GM18508 (cell line): ENCODE measurements at regions not wholly inside any gene's neighbourhood (a gene's known extent, or its start where the extent isn't known, plus 50 kb on each side); places are given as distances from the start of the nearest gene placed in this dataset.
"Not testable (repeated sequence)": the region's sequence is repeated elsewhere in the genome, so short reads cannot be mapped to it uniquely, and the experiment has no call there.

Source experiments
- ATAC-seq: cut with Tn5 transposase; IDR thresholded peaks from one replicate; pipeline ENCODE4 v1.9.1; 2021; ENCODE audit warnings: moderate number of reproducible peaks; ENCODE audit not compliant: insufficient read depth, unreplicated experiment

- ATAC-seq: no peak
Observed at GRCh38 chr20:52454660-52455059, 263.1 kb upstream of the ZFP64 start.

DNA sequence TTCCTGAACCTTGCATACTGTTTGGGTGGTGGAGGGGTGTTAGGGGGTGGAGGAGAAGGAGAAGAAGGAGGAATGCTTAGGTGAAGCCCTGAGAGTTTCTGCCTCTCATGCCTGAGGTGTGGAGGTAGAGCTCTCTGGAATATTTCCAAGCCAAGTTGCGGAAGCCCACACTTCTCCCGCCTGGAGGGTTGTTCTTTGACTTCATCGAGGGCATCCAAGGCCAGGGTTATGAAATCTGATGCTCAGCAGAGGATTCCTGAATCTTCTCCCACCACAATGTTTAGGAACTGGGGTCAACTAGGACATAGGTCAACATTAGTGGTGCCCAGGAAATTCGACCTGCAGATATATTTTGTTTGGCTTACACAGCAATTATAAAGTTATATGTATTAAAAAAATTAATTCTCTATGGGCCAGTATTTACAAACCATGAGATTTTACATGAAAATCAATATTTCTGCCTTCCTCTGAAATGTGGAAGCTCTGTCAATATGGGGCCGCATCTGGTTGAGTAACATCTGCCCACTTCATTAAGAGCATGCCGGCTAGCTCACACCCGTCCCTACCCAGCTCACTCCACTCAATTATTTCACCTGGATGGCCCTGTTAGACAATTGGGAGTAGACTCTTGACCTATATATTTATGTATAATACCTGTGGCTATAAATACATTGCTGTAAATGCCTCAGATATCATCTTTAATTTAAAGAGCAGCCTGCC lies 257.1 kb upstream of the ZFP64 start:
- no peak for ATAC-seq

GRCh38 chr20:52447225-52447551 lies 255.6 kb upstream of the ZFP64 start:
- ATAC-seq: no peak

GRCh38 chr20:52446421-52447224 lies 255.0 kb upstream of the ZFP64 start:
- no peak for ATAC-seq

GRCh38 chr20:52444455-52444854 lies 252.9 kb upstream of the ZFP64 start:
- ATAC-seq: no peak

DNA sequence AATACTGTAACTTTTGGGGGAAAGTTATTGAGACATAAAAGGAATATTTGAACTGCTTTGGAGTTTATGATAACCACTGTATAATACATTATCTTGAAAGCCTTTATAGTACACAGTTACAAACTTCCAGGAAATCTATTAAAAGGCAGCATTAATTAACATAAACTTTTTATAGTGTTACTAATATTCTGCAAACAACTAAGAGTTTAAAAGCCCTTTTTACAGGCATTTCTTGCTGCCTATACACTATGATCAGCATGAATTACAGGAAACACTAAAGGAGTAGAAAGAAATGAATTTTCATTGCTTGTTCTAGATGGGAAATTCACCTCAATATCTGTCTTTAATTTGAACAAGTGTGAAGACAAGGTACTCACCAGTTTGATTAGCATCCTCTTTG lies 252.3 kb upstream of the ZFP64 start:
- no peak for ATAC-seq

DNA sequence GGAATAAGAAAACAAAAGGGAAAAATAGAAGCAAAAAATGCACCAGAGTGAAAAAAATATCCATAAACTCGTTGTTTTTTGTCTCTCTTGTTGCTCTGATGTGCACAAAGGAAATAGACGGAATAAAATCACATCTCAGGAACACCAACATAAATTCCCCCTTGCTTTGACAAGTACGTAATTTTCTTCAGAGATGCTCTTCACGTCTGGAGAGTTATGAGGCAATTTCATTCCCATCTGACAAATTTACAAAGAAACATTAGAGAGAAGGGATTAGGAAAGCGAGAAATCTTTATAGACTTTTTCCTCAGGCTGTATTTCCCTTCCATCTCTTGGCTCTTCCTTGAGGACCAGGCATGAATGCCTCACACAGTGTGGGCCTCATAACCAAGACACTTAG lies 250.1 kb upstream of the ZFP64 start:
- ATAC-seq: no peak

DNA sequence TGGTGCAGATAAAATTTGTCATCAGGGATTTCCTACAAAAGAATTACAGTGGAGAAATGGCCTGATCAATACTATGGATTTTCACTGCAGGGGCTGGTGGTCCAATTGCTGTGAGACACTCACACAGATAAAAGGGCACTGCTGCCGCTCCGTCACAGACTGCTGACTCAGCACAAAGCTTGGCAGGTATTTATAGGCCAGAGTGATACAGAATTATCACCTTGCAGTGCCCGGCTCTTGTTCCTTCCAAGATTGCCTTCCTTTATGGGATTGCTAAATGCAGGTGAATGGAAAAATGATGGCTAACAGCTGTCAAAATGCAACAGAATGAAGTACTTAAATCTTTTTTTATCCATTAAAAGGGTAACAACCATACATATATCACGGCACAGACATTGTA lies 247.8 kb upstream of the ZFP64 start:
- ATAC-seq: no peak

GRCh38 chr20:52438326-52438963 lies 246.9 kb upstream of the ZFP64 start:
- ATAC-seq: no peak

DNA sequence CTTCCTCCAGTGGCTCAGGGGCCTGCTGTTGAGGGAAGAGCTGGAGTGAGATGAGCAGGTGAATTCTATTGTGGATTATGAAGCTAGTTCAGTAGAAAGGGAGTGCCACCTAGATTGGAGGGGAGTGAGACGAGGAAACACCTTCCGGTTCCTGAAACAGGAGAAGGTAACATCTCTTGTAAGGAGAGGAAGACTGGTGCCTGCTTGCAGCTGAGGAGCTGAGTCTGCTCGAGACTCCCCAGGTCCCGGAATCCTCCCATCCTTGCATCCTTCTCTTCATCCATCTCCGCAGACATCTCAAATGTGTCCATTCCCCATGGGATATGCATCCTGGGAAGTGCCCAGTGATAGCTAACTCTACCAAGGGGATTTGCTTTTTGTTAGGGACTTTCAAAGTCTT lies 242.9 kb upstream of the ZFP64 start:
- no peak for ATAC-seq

- ATAC-seq: no peak
Observed at GRCh38 chr20:52434041-52434425, 242.5 kb upstream of the ZFP64 start.

DNA sequence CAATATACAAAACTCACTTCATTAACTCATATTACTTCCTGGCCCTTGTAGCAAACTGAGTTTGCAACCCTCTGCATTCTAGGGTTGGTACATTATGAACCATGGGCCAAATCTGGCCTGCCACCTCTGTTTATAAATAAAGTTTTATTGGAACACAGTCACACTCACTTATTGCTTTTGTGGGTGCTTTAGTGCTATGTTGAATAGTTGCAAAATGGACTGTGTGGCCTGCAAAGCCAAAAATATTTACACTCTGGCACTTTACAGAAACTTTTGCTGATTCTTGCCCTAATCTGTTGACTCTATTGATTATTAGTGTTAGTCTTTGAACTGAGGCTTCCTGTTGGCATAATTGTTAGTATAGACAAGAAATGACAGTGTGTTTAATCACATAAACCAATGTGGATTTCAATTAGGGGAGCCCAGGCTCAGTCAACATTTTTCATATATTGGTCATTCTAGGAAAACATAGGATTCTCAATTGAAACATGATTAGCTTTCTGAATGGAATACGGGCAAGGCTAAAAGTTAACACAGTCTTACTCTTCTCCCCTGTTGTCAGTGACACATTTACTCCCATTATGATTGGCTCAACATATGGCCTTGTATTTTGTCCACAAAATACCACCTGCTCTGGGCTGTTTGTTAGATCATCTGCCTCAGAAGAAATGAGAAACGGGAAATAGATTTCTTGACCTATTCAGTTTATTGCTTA lies 241.9 kb upstream of the ZFP64 start:
- ATAC-seq: no peak

DNA sequence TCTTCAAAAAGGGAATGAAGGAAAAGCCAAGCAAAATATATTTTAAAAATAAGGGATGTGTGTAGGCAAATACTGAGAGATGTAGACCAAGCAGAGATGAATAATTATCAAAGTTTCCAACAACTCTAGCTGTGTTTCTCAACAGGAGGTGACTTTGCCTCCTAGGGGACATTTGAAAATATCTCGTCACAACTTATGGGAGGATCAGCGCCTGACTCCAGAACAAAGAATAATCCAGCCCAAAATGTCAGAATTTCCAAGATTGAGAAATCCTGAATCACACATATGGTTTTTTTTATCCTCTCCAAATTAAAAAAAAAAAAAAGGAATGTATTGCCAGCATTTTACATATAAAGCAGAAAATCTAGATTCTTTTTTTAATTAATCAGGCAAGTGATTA lies 241.2 kb upstream of the ZFP64 start:
- ATAC-seq: no peak

- ATAC-seq: no peak
Observed at GRCh38 chr20:52429029-52429428, 237.4 kb upstream of the ZFP64 start.

DNA sequence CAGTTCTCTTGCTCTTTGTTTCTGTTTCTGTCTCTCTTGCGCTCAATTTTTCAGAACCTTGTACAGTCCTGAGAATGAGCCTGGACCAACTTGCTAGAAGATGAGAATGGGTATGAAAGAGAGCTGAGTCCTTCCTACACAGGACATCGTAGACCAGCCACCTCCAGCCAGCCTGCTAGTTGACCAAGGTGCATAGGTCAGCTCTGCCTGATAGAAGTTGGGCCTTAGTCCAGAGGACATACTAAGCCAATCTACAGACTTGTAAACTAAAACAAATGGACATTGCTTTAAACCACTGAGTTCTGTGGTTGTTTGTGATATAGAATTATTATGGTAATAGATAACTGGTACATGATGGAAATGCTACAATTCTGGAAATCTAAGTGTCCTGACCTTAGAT lies 236.4 kb upstream of the ZFP64 start:
- ATAC-seq: no peak

GRCh38 chr20:52426856-52427255 lies 235.3 kb upstream of the ZFP64 start:
- no peak for ATAC-seq

GRCh38 chr20:52425701-52426100 lies 234.1 kb upstream of the ZFP64 start:
- no peak for ATAC-seq

- no peak for ATAC-seq
Observed at GRCh38 chr20:52425253-52425652, 233.7 kb upstream of the ZFP64 start.

DNA sequence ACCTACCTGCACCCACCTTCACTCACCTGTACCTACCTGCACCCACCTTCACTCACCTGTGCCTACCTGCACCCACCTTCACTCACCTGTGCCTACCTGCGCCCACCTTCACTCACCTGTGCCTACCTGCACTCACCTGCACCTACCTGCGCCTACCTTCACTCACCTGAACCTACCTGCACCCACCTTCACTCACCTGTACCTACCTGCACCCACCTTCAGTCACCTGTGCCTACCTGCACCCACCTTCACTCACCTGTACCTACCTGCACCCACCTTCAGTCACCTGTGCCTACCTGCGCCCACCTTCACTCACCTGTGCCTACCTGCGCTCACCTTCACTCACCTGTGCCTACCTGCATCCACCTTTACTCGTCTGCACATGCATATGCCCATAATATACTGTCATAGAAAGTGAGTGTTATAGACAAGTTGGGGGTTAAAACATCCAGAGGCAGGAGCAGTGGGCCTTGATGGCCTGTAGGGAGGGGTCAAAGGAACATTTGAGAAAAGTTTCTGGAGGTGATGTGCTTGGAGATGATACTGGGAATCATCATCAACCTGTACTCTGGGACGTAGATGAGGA lies 232.9 kb upstream of the ZFP64 start:
- ATAC-seq: not testable (repeated sequence)

GRCh38 chr20:52423536-52424140 lies 232.1 kb upstream of the ZFP64 start:
- not testable (repeated sequence) for ATAC-seq
